ENCODE measurements at regions not wholly inside any gene's neighbourhood (a gene's known extent, or its start where the extent isn't known, plus 50 kb on each side); places are given as distances from the start of the nearest gene placed in this dataset.
"Not testable (repeated sequence)": the region's sequence is repeated elsewhere in the genome, so short reads cannot be mapped to it uniquely, and the experiment has no call there.

- TF ChIP-seq CTCF (IDR thresholded peaks at IDR 0.05; ENCODE audit: low read length); EZH2 (IDR thresholded peaks at IDR 0.05; ENCODE audit: borderline replicate concordance, low read length): not testable (repeated sequence)
Observed at GRCh38 chr5:145643214-145643613, 191.9 kb downstream of the PRELID2 start.

All from OCI-LY1 (cell line).